Activated CD4-positive, alpha-beta T cell treated with anti-CD3 and anti-CD28 coated beads for 24 hours (primary cell): ENCODE measurements at regions not wholly inside any gene's neighbourhood (a gene's known extent, or its start where the extent isn't known, plus 50 kb on each side); places are given as distances from the start of the nearest gene placed in this dataset.

Source experiments
- DNase-seq, 2 donors: peaks; one replicate each; pipeline ENCODE4 v3.0.0-alpha.2; 2020; ENCODE audit warnings: low read depth in 2 of 2

- DNase-seq, result no peak
Measured at GRCh38 chr15:39079296-39079847, 501.5 kb upstream of the THBS1 start.

GRCh38 chr15:39083213-39083612, 497.7 kb upstream of the THBS1 start:
- DNase-seq, result no peak

- DNase-seq, result no peak
Measured at GRCh38 chr15:39084674-39085530, 496.0 kb upstream of the THBS1 start.

- no peak for DNase-seq
Measured at GRCh38 chr15:39086641-39087040, 494.2 kb upstream of the THBS1 start.

- no peak for DNase-seq
Measured at GRCh38 chr15:39088156-39088555, 492.7 kb upstream of the THBS1 start.

GRCh38 chr15:39092354-39092753, 488.5 kb upstream of the THBS1 start:
- DNase-seq, result no peak

- no peak for DNase-seq
Measured at GRCh38 chr15:39092761-39093160, 488.1 kb upstream of the THBS1 start.

GRCh38 chr15:39094116-39094515, 486.8 kb upstream of the THBS1 start:
- no peak for DNase-seq

- DNase-seq, result no peak
Measured at GRCh38 chr15:39095218-39095879, 485.5 kb upstream of the THBS1 start.

- no peak for DNase-seq
Measured at GRCh38 chr15:39096608-39097205, 484.2 kb upstream of the THBS1 start.

GRCh38 chr15:39099524-39099923, 481.4 kb upstream of the THBS1 start:
- DNase-seq, result no peak

GRCh38 chr15:39100106-39100660, 480.7 kb upstream of the THBS1 start:
- no peak for DNase-seq

- DNase-seq, result no peak
Measured at GRCh38 chr15:39102431-39102830, 478.4 kb upstream of the THBS1 start.

GRCh38 chr15:39106950-39107349, 473.9 kb upstream of the THBS1 start:
- DNase-seq, result no peak

- no peak for DNase-seq
Measured at GRCh38 chr15:39108021-39108420, 472.9 kb upstream of the THBS1 start.

GRCh38 chr15:39110336-39110735, 470.5 kb upstream of the THBS1 start:
- DNase-seq, result no peak

- DNase-seq, result no peak
Measured at GRCh38 chr15:39110746-39111145, 470.1 kb upstream of the THBS1 start.

GRCh38 chr15:39113741-39114140, 467.1 kb upstream of the THBS1 start:
- DNase-seq, result no peak

- no peak for DNase-seq
Measured at GRCh38 chr15:39114690-39115378, 466.0 kb upstream of the THBS1 start.

- no peak for DNase-seq
Measured at GRCh38 chr15:39115379-39116057, 465.4 kb upstream of the THBS1 start.

GRCh38 chr15:39118510-39118909, 462.4 kb upstream of the THBS1 start:
- DNase-seq, result no peak
